ENCODE measurements at regions not wholly inside any gene's neighbourhood (a gene's known extent, or its start where the extent isn't known, plus 50 kb on each side); places are given as distances from the start of the nearest gene placed in this dataset.

- Histone ChIP-seq H3K27me3 (ENCODE audit: insufficient read depth, low read depth, low read length) (no peaks in the 10 kb centered on the region), H2AFZ (ENCODE audit: low read depth, low read length) (no peak overlapping the region), H3K4me3 (ENCODE audit: low read length) (no peak overlapping the region), H3K9me3 (ENCODE audit: low read length) (no peaks in the 10 kb centered on the region), H3K9ac (ENCODE audit: low read length) (no peak overlapping the region), H3K9me2 (ENCODE audit: insufficient read depth, low read length) (no peaks in the 10 kb centered on the region), H3K27ac (ENCODE audit: low read length) (no peak overlapping the region), H3K79me2 (replicated peaks; ENCODE audit: insufficient read depth, low read length) (no peaks in the 10 kb centered on the region), H3K4me2 (ENCODE audit: low read length) (no peak overlapping the region), H3F3A (ENCODE audit: insufficient read depth, low read length, poor library complexity, severe bottlenecking) (no peaks in the 10 kb centered on the region), H4K20me1 (ENCODE audit: insufficient read depth) (no peaks in the 10 kb centered on the region), H3K36me3 (ENCODE audit: insufficient read depth, low read length) (no peaks in the 10 kb centered on the region)
- TF ChIP-seq POLR2AphosphoS5 (IDR thresholded peaks at IDR 0.05), result no peak
- no peak for TF ChIP-seq EP300 (conservative IDR thresholded peaks at IDR 0.05; ENCODE audit: poor library complexity, severe bottlenecking)
- TF ChIP-seq EZH2 (IDR thresholded peaks at IDR 0.05; ENCODE audit: borderline replicate concordance, insufficient read depth, low read length, poor library complexity, severe bottlenecking), result no peak
- TF ChIP-seq TAF1 (IDR thresholded peaks at IDR 0.05; ENCODE audit: low read depth), result no peak
- TF ChIP-seq RAD21 (conservative IDR thresholded peaks at IDR 0.05), result no peak
- no peak for TF ChIP-seq SMC3 (conservative IDR thresholded peaks at IDR 0.05; ENCODE audit: poor library complexity)
- no peak for TF ChIP-seq REST (IDR thresholded peaks at IDR 0.05; ENCODE audit: borderline replicate concordance)
- TF ChIP-seq, protein P1, sequence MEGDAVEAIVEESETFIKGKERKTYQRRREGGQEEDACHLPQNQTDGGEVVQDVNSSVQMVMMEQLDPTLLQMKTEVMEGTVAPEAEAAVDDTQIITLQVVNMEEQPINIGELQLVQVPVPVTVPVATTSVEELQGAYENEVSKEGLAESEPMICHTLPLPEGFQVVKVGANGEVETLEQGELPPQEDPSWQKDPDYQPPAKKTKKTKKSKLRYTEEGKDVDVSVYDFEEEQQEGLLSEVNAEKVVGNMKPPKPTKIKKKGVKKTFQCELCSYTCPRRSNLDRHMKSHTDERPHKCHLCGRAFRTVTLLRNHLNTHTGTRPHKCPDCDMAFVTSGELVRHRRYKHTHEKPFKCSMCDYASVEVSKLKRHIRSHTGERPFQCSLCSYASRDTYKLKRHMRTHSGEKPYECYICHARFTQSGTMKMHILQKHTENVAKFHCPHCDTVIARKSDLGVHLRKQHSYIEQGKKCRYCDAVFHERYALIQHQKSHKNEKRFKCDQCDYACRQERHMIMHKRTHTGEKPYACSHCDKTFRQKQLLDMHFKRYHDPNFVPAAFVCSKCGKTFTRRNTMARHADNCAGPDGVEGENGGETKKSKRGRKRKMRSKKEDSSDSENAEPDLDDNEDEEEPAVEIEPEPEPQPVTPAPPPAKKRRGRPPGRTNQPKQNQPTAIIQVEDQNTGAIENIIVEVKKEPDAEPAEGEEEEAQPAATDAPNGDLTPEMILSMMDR (IDR thresholded peaks at IDR 0.05; ENCODE audit: poor library complexity, severe bottlenecking), result no peak
- TF ChIP-seq MXI1 (conservative IDR thresholded peaks at IDR 0.05; ENCODE audit: poor library complexity, severe bottlenecking), result no peak
Measured at GRCh38 chr13:55567721-55568625, 1572.7 kb upstream of the PRR20A start.

DNA sequence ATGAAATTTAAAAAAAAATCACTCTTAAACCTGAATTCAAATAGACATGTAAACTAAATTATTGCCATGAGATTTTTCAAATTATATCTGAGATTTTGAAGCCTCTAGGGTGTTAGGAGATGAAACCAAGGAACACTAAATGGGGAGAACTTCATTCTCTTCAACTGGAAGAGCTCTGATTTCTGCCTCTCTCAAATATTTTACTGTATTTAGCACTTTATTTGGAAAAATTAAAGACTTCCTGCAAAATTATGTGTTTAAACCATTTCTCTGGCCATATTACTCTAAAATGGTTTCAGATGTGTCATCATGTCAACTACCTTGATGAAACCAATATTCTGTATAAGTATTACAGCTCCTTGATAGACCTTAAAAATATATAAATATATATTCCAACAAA is 1571.6 kb upstream of the PRR20A start:
- Histone ChIP-seq H3K9me2 (ENCODE audit: insufficient read depth, low read length) (no peaks in the 10 kb centered on the region), H3K4me3 (ENCODE audit: low read length) (no peak overlapping the region), H3F3A (ENCODE audit: insufficient read depth, low read length, poor library complexity, severe bottlenecking) (no peaks in the 10 kb centered on the region), H2AFZ (ENCODE audit: low read depth, low read length) (no peak overlapping the region), H3K9me3 (ENCODE audit: low read length) (no peaks in the 10 kb centered on the region), H3K27ac (ENCODE audit: low read length) (no peak overlapping the region), H3K4me2 (ENCODE audit: low read length) (no peak overlapping the region), H3K27me3 (ENCODE audit: insufficient read depth, low read depth, low read length) (no peaks in the 10 kb centered on the region), H3K79me2 (replicated peaks; ENCODE audit: insufficient read depth, low read length) (no peaks in the 10 kb centered on the region), H3K36me3 (ENCODE audit: insufficient read depth, low read length) (no peaks in the 10 kb centered on the region), H3K9ac (ENCODE audit: low read length) (no peak overlapping the region), H4K20me1 (ENCODE audit: insufficient read depth) (no peaks in the 10 kb centered on the region)
- TF ChIP-seq EZH2 (IDR thresholded peaks at IDR 0.05; ENCODE audit: borderline replicate concordance, insufficient read depth, low read length, poor library complexity, severe bottlenecking) (no peak), REST (IDR thresholded peaks at IDR 0.05; ENCODE audit: borderline replicate concordance) (no peak), SMC3 (conservative IDR thresholded peaks at IDR 0.05; ENCODE audit: poor library complexity) (no peak), EP300 (conservative IDR thresholded peaks at IDR 0.05; ENCODE audit: poor library complexity, severe bottlenecking) (no peak), TAF1 (IDR thresholded peaks at IDR 0.05; ENCODE audit: low read depth) (no peak)
